HG03108 (cell line): ENCODE measurements at regions not wholly inside any gene's neighbourhood (a gene's known extent, or its start where the extent isn't known, plus 50 kb on each side); places are given as distances from the start of the nearest gene placed in this dataset.

Experiments
- ATAC-seq: cut with Tn5 transposase; IDR thresholded peaks from one replicate; pipeline ENCODE4 v1.9.1; 2021; ENCODE audit warnings: moderate library complexity; ENCODE audit not compliant: unreplicated experiment

DNA sequence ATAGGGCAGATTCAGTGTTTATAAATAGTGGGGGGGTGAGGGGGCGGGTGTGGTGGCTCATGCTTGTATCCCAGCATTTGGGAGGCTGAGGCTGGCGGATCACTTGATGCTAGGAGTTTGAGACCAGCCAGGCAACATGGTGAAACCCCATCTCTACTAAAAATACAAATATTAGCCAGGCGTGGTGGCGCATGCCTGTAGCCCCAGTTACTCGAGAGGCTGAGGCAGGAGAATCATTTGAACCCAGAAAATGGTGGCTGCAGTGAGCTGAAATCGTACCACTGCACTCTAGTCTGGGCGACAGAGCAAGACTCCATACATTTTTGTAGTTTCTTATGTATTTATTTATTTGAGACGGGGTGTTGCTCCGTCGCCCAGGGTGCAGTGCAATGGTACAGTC, 109.0 kb upstream of the ZNF217 start:
- ATAC-seq, result no peak

DNA sequence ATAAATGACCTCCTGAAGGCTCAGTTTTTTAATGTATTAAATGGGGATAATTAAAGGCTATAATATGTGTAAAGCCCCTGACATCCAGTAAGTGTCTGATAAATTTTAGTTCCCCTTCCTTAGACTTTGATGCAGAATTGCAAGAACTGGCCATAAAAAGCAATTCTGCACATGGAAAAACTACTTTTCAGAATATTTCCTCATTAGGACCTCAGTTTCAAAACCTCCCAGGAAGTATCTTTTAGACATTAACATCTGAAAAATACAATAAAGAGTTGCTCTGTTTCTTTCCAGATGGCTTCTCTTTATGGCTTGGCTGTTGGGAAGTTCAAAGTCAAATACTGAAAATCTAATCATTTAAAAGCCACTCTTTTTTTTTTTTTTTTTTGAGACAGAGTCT, 106.3 kb upstream of the ZNF217 start:
- ATAC-seq, result no peak

GRCh38 chr20:53699085-53699674, 105.5 kb upstream of the ZNF217 start:
- ATAC-seq, result no peak

GRCh38 chr20:53698371-53698978, 104.8 kb upstream of the ZNF217 start:
- no peak for ATAC-seq

GRCh38 chr20:53695797-53696527, 102.3 kb upstream of the ZNF217 start:
- no peak for ATAC-seq

DNA sequence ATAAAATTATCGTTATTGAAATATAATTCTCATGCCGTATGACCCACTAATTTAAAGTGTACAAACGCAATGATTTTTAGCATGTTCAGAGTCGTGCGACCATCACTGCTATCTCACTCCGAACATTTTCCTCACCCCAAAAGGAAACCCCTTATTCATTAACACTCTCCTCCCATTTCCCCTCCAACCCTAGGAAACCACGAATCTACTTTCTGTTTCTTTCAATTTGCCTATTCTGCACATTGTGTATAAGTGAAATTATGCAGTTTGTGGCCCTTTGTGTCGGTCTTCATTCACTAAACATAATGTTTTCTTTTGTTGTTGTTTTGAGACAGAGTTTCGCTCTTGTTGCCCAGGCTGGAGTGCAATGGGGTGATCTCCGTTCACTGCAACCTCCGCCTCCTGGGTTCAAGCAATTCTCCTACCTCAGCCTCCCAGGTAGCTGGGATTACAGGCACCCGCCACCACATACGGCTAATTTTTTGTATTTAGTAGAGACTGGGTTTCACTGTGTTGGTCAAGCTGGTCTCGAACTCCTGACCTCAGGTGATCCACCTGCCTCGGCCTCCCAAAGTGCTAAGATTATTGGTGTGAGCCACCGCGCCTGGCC, 99.7 kb upstream of the ZNF217 start:
- ATAC-seq, result no peak

DNA sequence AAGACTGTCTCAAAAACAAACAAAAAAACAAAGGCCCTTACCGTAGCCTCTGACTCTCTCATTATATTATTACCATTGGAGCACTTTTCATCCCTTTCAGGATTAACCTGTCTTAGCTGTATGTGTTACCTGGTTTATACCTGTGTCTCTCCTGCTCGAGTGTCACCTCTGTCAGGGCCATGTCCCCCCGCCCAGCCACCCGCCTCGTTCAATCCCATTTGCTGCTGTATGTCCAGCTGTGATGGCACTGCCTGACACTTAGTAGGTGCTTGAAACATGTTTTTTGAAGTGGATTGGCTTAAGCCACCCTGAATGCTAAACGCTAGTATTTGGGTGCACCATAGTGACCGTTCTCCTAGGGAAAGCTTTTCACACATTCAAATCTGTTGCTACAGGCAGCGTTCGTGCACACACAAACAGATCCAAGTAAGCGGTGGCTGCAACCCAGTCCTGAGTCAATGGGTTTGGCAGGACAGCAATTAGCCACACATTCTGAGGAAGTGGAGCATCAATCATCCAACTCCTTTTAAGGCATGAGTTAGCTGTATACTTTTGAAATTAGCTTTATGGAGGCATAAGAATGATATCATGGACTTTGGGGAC, 98.9 kb upstream of the ZNF217 start:
- no peak for ATAC-seq

GRCh38 chr20:53691811-53692192, 98.2 kb upstream of the ZNF217 start:
- no peak for ATAC-seq

DNA sequence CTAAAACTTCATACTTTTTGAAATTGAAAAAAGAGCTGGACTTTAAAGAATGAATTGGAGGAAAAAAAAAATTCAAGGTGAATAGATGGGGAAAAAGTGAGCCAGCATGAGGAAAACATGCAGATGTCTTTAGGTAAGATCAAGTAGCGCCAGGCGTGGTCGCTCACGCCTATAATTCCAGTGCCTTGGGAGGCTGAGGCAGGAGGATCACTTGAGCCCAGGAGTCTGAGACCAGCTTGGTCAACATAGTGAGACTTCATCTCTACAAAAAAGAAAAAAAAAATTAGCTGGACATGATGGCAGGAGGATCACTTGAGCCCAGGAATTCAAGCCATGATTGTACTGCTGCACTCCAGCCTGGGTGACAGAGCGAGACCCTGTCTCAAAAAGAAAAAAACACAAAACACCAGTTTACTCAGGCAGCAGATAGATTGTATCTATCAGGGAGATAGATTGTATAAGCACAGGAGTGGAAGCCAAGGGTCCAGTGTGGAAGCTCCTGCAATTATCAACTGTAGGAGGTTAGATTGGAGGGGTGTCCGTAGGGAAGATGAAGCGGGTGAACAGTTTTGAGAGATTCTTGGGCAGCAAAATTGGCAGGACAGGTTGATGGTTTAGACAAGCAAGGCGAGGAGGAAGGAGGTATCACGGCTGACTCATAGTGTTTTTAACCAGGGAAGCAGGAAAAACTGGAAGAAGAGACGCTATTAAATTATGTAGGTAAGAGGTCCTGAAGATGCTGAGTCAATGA, 97.6 kb upstream of the ZNF217 start:
- ATAC-seq, result no peak

GRCh38 chr20:53688085-53688484, 94.4 kb upstream of the ZNF217 start:
- ATAC-seq, result no peak

DNA sequence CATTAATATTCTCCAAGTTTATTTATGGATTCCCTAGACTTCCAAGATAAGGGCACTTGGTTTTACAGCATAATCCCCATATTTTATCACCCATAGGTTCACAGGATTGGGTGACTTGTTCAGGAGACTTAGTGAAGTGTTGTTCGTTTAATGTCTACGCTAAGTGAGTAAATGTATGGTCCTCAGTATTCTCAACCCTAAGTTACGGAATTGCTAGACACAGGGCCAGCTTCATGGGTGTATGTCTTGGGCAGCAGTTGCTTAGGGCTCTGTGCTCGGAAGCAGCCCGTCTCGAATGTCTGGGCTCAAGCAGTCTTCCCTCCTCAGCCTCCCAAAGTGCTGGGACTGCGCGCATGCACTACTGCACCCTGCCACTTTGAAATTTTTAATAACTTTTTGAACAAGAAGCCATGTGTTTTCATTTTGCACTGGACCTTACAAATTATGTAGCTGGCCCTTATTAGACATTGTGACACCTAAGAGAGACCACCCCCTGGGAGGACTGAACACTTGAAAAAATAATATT, 91.5 kb upstream of the ZNF217 start:
- ATAC-seq, result no peak

- ATAC-seq, result no peak
Measured at GRCh38 chr20:53683506-53683905, 89.9 kb upstream of the ZNF217 start.

- ATAC-seq, result no peak
Measured at GRCh38 chr20:53681352-53682212, 87.9 kb upstream of the ZNF217 start.

- ATAC-seq, result no peak
Measured at GRCh38 chr20:53679597-53680309, 86.1 kb upstream of the ZNF217 start.

- no peak for ATAC-seq
Measured at GRCh38 chr20:53678990-53679596, 85.5 kb upstream of the ZNF217 start.

DNA sequence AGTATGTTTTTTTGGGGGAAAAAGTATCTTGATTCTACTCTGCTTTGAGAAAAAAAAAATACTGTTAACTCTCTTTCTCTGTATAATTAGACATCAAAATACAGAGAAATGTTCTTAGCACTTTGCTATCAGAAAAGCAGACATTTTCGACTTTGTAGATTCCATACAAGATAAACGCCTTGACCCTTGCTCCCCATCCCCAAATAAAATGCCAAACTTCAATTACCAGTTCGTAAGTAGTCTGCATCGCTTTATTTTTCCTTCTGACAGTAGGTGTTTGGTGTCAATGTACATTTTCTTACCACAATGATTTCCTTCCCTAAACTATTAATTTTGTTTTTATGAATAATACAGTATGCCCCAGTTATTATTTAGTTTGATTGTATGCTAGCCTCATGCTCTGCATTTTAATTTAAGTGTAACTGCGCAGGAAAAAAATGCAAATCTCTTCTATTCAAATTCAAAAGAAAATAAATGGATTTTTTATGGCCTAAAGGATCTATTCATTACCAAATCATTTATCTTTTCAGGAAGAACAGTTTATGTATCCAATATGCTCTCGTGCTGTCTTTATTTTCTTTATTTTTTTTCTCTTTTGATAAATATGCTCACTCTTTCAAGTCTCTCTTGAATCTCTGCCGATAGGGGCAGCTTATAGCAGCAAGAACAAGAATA, 84.8 kb upstream of the ZNF217 start:
- ATAC-seq, result no peak

GRCh38 chr20:53677447-53678314, 84.0 kb upstream of the ZNF217 start:
- no peak for ATAC-seq
